ENCODE measurements at regions not wholly inside any gene's neighbourhood (a gene's known extent, or its start where the extent isn't known, plus 50 kb on each side); places are given as distances from the start of the nearest gene placed in this dataset.
A peak's percentile ranks its signal among the peaks of the same experiment; 100 is the strongest.

DNA sequence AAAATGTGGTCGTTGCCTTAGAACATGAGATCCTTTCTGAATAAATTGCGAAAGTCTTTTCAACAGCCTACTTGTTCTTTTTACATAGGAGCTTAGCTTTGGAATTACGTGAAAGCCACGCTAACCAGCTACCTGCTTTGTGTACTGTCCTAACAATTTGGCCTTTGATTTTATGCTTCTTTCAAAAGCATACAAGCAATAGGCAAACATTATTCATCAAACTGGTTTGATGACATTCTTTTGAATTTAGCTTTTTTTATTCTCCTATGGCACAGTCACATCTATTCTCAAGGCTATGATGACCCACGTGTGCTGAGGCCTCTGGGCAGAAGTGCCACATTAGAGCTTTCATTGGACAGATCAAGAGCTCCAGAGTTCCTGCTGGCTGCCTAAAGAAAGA lies 178.0 kb upstream of the DPT start (continued):
- TF ChIP-seq, protein P1, sequence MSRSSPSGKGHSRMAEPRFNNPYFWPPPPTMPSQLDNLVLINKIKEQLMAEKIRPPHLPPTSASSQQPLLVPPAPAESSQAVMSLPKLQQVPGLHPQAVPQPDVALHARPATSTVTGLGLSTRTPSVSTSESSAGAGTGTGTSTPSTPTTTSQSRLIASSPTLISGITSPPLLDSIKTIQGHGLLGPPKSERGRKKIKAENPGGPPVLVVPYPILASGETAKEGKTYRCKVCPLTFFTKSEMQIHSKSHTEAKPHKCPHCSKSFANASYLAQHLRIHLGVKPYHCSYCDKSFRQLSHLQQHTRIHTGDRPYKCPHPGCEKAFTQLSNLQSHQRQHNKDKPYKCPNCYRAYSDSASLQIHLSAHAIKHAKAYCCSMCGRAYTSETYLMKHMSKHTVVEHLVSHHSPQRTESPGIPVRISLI (CRISPR knock-in tag; IDR thresholded peaks at IDR 0.05; ENCODE audit: borderline replicate concordance), result peak; percentile 49; the same call in 1 of the 2 replicates
- peak; percentile 19; the same call in 1 of the 2 replicates for TF ChIP-seq HNF4A (CRISPR knock-in tag; IDR thresholded peaks at IDR 0.05)
- no peak for TF ChIP-seq LCORL (IDR thresholded peaks at IDR 0.05)
- no peak for TF ChIP-seq LCORL (CRISPR knock-in tag; IDR thresholded peaks at IDR 0.05)
- 0 out of 2 replicates have a peak, but pooled peaks have one; percentile 36 for TF ChIP-seq CEBPB (IDR thresholded peaks at IDR 0.05; ENCODE audit: borderline replicate concordance, low read depth, low read length)
- TF ChIP-seq FOXP1 (IDR thresholded peaks at IDR 0.05), result no peak
- peak; percentile 25; the same call in 1 of the 2 replicates for TF ChIP-seq FOXP1 (CRISPR knock-in tag; IDR thresholded peaks at IDR 0.05)
- no peak for TF ChIP-seq SOX13 (IDR thresholded peaks at IDR 0.05)
- TF ChIP-seq SOX13 (CRISPR knock-in tag; conservative IDR thresholded peaks at IDR 0.05 in 1 of 2, IDR thresholded peaks at IDR 0.05 in 1 of 2), result peak in 1 of 2 experiments; percentile 70; a peak in 1 of 4 replicates
- peak; percentile 59 for TF ChIP-seq CEBPG (CRISPR knock-in tag; IDR thresholded peaks at IDR 0.05)
- TF ChIP-seq MED1 (CRISPR knock-in tag; IDR thresholded peaks at IDR 0.05), result peak; percentile 25; the same call in 1 of the 2 replicates
- 0 out of 2 replicates have a peak, but pooled peaks have one; percentile 34 for TF ChIP-seq TFE3 (CRISPR knock-in tag; IDR thresholded peaks at IDR 0.05)
- peak; percentile 48; the same call in 1 of the 2 replicates for TF ChIP-seq FOSL2 (CRISPR knock-in tag; IDR thresholded peaks at IDR 0.05)
- peak; percentile 46; the same call in 1 of the 2 replicates for TF ChIP-seq BCL6 (CRISPR knock-in tag; IDR thresholded peaks at IDR 0.05)
- no peak for TF ChIP-seq NR2F6 (IDR thresholded peaks at IDR 0.05)
- peak; percentile 7; the same call in 1 of the 2 replicates for TF ChIP-seq NR2F6 (CRISPR knock-in tag; IDR thresholded peaks at IDR 0.05)
- 0 out of 2 replicates have a peak, but pooled peaks have one; percentile 40 for TF ChIP-seq AHDC1 (CRISPR knock-in tag; IDR thresholded peaks at IDR 0.05; ENCODE audit: borderline replicate concordance)
- no peak for TF ChIP-seq SOX6 (IDR thresholded peaks at IDR 0.05)
- 0 out of 2 replicates have a peak, but pooled peaks have one; percentile 12 for TF ChIP-seq SOX6 (CRISPR knock-in tag; IDR thresholded peaks at IDR 0.05)
- 0 out of 2 replicates have a peak, but pooled peaks have one; percentile 30 for TF ChIP-seq HDAC2 (CRISPR knock-in tag; IDR thresholded peaks at IDR 0.05)
- 0 out of 2 replicates have a peak, but pooled peaks have one; percentile 26 for TF ChIP-seq KDM6A (CRISPR knock-in tag; IDR thresholded peaks at IDR 0.05; ENCODE audit: low read depth)
